Caco-2 (cell line): ENCODE measurements at regions not wholly inside any gene's neighbourhood (a gene's known extent, or its start where the extent isn't known, plus 50 kb on each side); places are given as distances from the start of the nearest gene placed in this dataset.

Source experiments
- BruUV-seq: library from RNA; stranded (reverse); fragments of 400-500 nt; replicated peaks from 2 replicates; lab custom pipeline; 2021; lab: Mats Ljungman, UMichigan
- CTCF ChIA-PET: fragments of 300-600 bp; sonication (Branson Sonifier 250); formaldehyde crosslinking; loops from one replicate; lab custom pipeline; 2022; ENCODE audit warnings: antibody characterized with exemption; lab: Charles Lee
- POLR2A ChIA-PET: fragments of 300-600 bp; sonication (Branson Sonifier 250); formaldehyde crosslinking; loops from one replicate; lab custom pipeline; 2022; ENCODE audit warnings: antibody characterized with exemption; lab: Charles Lee
- DNase-seq, 2 experiments: peaks; one replicate each; pipeline versions ENCODE4 v3.0.0 to v3.0.0-alpha.2; 2020 to 2022
- H3K27me3 ChIP-seq: replicated peaks from 2 replicates; pipeline ENCODE4 v1.6.0; 2011; ENCODE audit warnings: low read length; ENCODE audit not compliant: control insufficient read depth, insufficient read depth
- H3K36me3 ChIP-seq: 2 replicates; pipeline ENCODE4 v1.5.1; 2011; ENCODE audit warnings: low read length; ENCODE audit not compliant: control insufficient read depth, insufficient read depth
- H3K4me1 ChIP-seq: fragments of 250-450 bp; sonication (Bioruptor Pico); 2 replicates; pipeline ENCODE4 v1.5.1; 2020; ENCODE audit warnings: mild to moderate bottlenecking
- H3K4me3 ChIP-seq: 2 replicates; pipeline ENCODE4 v1.5.1; 2011; ENCODE audit warnings: low read depth, mild to moderate bottlenecking, control low read depth, low read length
- H3K9me3 ChIP-seq: fragments of 250-450 bp; sonication (Bioruptor Pico); 2 replicates; pipeline ENCODE4 v1.5.1; 2020; ENCODE audit warnings: mild to moderate bottlenecking, moderate library complexity
- H3K27ac Mint-ChIP-seq: one replicate; pipeline ENCODE4 v1.8.0; 2022; ENCODE audit warnings: mixed read lengths; ENCODE audit not compliant: unreplicated experiment
- H3K27me3 Mint-ChIP-seq: one replicate; pipeline ENCODE4 v1.8.0; 2022; ENCODE audit warnings: mixed read lengths; ENCODE audit not compliant: insufficient read depth, unreplicated experiment
- H3K36me3 Mint-ChIP-seq: one replicate; pipeline ENCODE4 v1.8.0; 2022; ENCODE audit warnings: mild to moderate bottlenecking, mixed read lengths; ENCODE audit not compliant: insufficient read depth, unreplicated experiment
- H3K4me1 Mint-ChIP-seq: one replicate; pipeline ENCODE4 v1.8.0; 2022; ENCODE audit warnings: low read depth, mixed read lengths; ENCODE audit not compliant: unreplicated experiment
- H3K4me3 Mint-ChIP-seq: one replicate; pipeline ENCODE4 v1.8.0; 2022; ENCODE audit warnings: mild to moderate bottlenecking, moderate library complexity, mixed read lengths; ENCODE audit not compliant: unreplicated experiment
- H3K9me3 Mint-ChIP-seq: one replicate; pipeline ENCODE4 v1.8.0; 2022; ENCODE audit warnings: mixed read lengths; ENCODE audit not compliant: unreplicated experiment
- CTCF ChIP-seq, 2 experiments: fragments of 200-600 bp in 1 of 2; IDR thresholded peaks; 1 replicate in 1 of 2; 2 replicates in 1 of 2; pipeline versions ENCODE4 v1.5.1 to v1.8.0; 2011 to 2022; ENCODE audit warnings: antibody characterized with exemption in 1 of 2, control low read depth in 1 of 2, inconsistent platforms in 1 of 2, low read depth in 1 of 2, low read length in 1 of 2, mild to moderate bottlenecking in 1 of 2, moderate library complexity in 1 of 2; ENCODE audit not compliant: insufficient read depth in 1 of 2, severe bottlenecking in 1 of 2, unreplicated experiment in 1 of 2
- intact Hi-C: fragments of 100-400 bp; cut with micrococcal nuclease; formaldehyde crosslinking; loops from one replicate; pipeline ENCODE4 v1.10.0; 2022; ENCODE audit not compliant: unreplicated experiment

GRCh38 chr2:136482966-136483365 is 282.4 kb upstream of the THSD7B start:
- POLR2A ChIA-PET = no interaction called here
- TF ChIP-seq CTCF (IDR thresholded peaks at IDR 0.05; ENCODE audit: insufficient read depth in 1 of 2, low read depth in 1 of 2, low read length in 1 of 2, severe bottlenecking in 1 of 2, unreplicated experiment in 1 of 2) = no peak
- Histone ChIP-seq H3K9me3 (no peaks in the 10 kb centered on the region; the same call in 1 of the 2 replicates), H3K27me3 (no peaks in the 10 kb centered on the region), H3K4me1 (no peaks in the 10 kb centered on the region), H3K4me3 (no peak overlapping the region), H3K36me3 (no peaks in the 10 kb centered on the region)
- intact Hi-C loops = no loop called here
- Mint-ChIP-seq H3K36me3 (no peaks in the 10 kb centered on the region), H3K4me1 (no peaks in the 10 kb centered on the region), H3K9me3 (peaks cover 13% of the 10 kb centered on the region), H3K27me3 (no peaks in the 10 kb centered on the region), H3K4me3 (no peak overlapping the region), H3K27ac (no peak overlapping the region)
- CTCF ChIA-PET = no interaction called here
- no TSS peak for BruUV-seq
- DNase-seq = no peak

GRCh38 chr2:136482006-136482405 is 283.3 kb upstream of the THSD7B start:
- Histone ChIP-seq H3K9me3 (no peaks in the 10 kb centered on the region; the same call in 1 of the 2 replicates), H3K4me1 (no peaks in the 10 kb centered on the region), H3K4me3 (no peak overlapping the region), H3K27me3 (no peaks in the 10 kb centered on the region), H3K36me3 (no peaks in the 10 kb centered on the region)
- BruUV-seq = no TSS peak
- Mint-ChIP-seq H3K9me3 (peaks cover 23% of the 10 kb centered on the region), H3K4me1 (no peaks in the 10 kb centered on the region), H3K27ac (no peak overlapping the region), H3K4me3 (no peak overlapping the region), H3K36me3 (no peaks in the 10 kb centered on the region), H3K27me3 (no peaks in the 10 kb centered on the region)
- ChIA-PET CTCF (no interaction called here), POLR2A (no interaction called here)
- TF ChIP-seq CTCF (IDR thresholded peaks at IDR 0.05; ENCODE audit: insufficient read depth in 1 of 2, low read depth in 1 of 2, low read length in 1 of 2, severe bottlenecking in 1 of 2, unreplicated experiment in 1 of 2) = no peak
- intact Hi-C loops = no loop called here
- DNase-seq = no peak

GRCh38 chr2:136479696-136480095 is 285.6 kb upstream of the THSD7B start:
- H3K9me3 Mint-ChIP-seq = peaks cover 28% of the 10 kb centered on the region
- CTCF ChIA-PET = no interaction called here

More at GRCh38 chr2:136479696-136480095, 285.6 kb upstream of the THSD7B start:
- Histone ChIP-seq H3K4me1 (no peaks in the 10 kb centered on the region), H3K4me3 (no peak overlapping the region), H3K27me3 (no peaks in the 10 kb centered on the region), H3K9me3 (no peaks in the 10 kb centered on the region; the same call in 1 of the 2 replicates), H3K36me3 (no peaks in the 10 kb centered on the region)
- no peaks in the 10 kb centered on the region for H3K36me3 Mint-ChIP-seq
- no peak overlapping the region for H3K4me3 Mint-ChIP-seq
- no peaks in the 10 kb centered on the region for H3K27me3 Mint-ChIP-seq
- POLR2A ChIA-PET = no interaction called here
- no peak for DNase-seq
- H3K4me1 Mint-ChIP-seq = no peaks in the 10 kb centered on the region
- no TSS peak for BruUV-seq
- H3K27ac Mint-ChIP-seq = no peak overlapping the region
- TF ChIP-seq CTCF (IDR thresholded peaks at IDR 0.05; ENCODE audit: insufficient read depth in 1 of 2, low read depth in 1 of 2, low read length in 1 of 2, severe bottlenecking in 1 of 2, unreplicated experiment in 1 of 2) = no peak
- intact Hi-C loops = no loop called here
